OCI-LY1 (cell line): ENCODE measurements at regions not wholly inside any gene's neighbourhood (a gene's known extent, or its start where the extent isn't known, plus 50 kb on each side); places are given as distances from the start of the nearest gene placed in this dataset.
"Not testable (repeated sequence)": the region's sequence is repeated elsewhere in the genome, so short reads cannot be mapped to it uniquely, and the experiment has no call there.

ENCODE experiments used
- H2AFZ ChIP-seq: fragments of 200-600 bp; sonication (generic), shearing (Covaris generic); 2 replicates; pipeline ENCODE4 v1.6.0; 2014; ENCODE audit warnings: antibody characterized with exemption, mild to moderate bottlenecking, low read length
- H3F3A ChIP-seq: fragments of 200-600 bp; sonication (generic), shearing (Covaris generic); 2 replicates; pipeline ENCODE4 v1.6.0; 2014; ENCODE audit warnings: mild to moderate bottlenecking, antibody characterized with exemption, low read length, moderate library complexity; ENCODE audit not compliant: insufficient read depth
- H3K27ac ChIP-seq: fragments of 200-600 bp; sonication (generic); 2 replicates; pipeline ENCODE4 v1.5.1; 2014; ENCODE audit warnings: low read length, mixed run types, mild to moderate bottlenecking, low read depth; ENCODE audit not compliant: poor library complexity, severe bottlenecking
- H3K27me3 ChIP-seq: fragments of 200-600 bp; sonication (generic); 2 replicates; pipeline ENCODE4 v1.6.0; 2014; ENCODE audit warnings: antibody characterized with exemption, mild to moderate bottlenecking, low read length, moderate library complexity; ENCODE audit not compliant: insufficient read depth
- H3K36me3 ChIP-seq: fragments of 200-600 bp; sonication (generic); 2 replicates; pipeline ENCODE4 v1.6.1; 2014; ENCODE audit warnings: mild to moderate bottlenecking, antibody characterized with exemption, low read length, moderate library complexity, mixed read lengths; ENCODE audit not compliant: insufficient read depth
- H3K4me1 ChIP-seq: fragments of 200-600 bp; sonication (generic); 2 replicates; pipeline ENCODE4 v1.5.1; 2014; ENCODE audit warnings: mild to moderate bottlenecking, low read length, moderate library complexity; ENCODE audit not compliant: insufficient read depth, severe bottlenecking
- H3K4me2 ChIP-seq: fragments of 200-600 bp; sonication (generic), shearing (Covaris generic); 2 replicates; pipeline ENCODE4 v1.6.1; 2014; ENCODE audit warnings: low read length
- H3K4me3 ChIP-seq: fragments of 200-600 bp; sonication (generic); 2 replicates; pipeline ENCODE4 v1.5.1; 2014; ENCODE audit warnings: low read length, low read depth, mild to moderate bottlenecking, mixed read lengths; ENCODE audit not compliant: poor library complexity, severe bottlenecking
- H3K79me2 ChIP-seq: fragments of 200-600 bp; shearing (Covaris generic); 2 replicates; pipeline ENCODE4 v1.6.1; 2016; ENCODE audit warnings: mixed run types, low read length, mixed read lengths; ENCODE audit not compliant: insufficient read depth
- H3K9ac ChIP-seq: fragments of 200-600 bp; sonication (generic), shearing (Covaris generic); 2 replicates; pipeline ENCODE4 v1.6.1; 2014; ENCODE audit warnings: mild to moderate bottlenecking, low read length, mixed read lengths
- H3K9me2 ChIP-seq: fragments of 200-600 bp; sonication (generic), shearing (Covaris generic); 2 replicates; pipeline ENCODE4 v1.6.1; 2014; ENCODE audit warnings: low read depth, mild to moderate bottlenecking, low read length, mixed read lengths
- H3K9me3 ChIP-seq: fragments of 200-600 bp; shearing (Covaris generic); 2 replicates; pipeline ENCODE4 v1.6.1; 2014; ENCODE audit warnings: low read length, mixed read lengths
- H4K20me1 ChIP-seq: fragments of 200-600 bp; sonication (generic), shearing (Covaris generic); 2 replicates; pipeline ENCODE4 v1.6.0; 2016; ENCODE audit warnings: mild to moderate bottlenecking, low read length; ENCODE audit not compliant: insufficient read depth
- EZH2 ChIP-seq: fragments of 200-600 bp; sonication (generic), shearing (Covaris generic); IDR thresholded peaks from 2 replicates; pipeline ENCODE4 v1.8.0; 2017; ENCODE audit warnings: borderline replicate concordance, mixed run types, mild to moderate bottlenecking, antibody characterized with exemption, low read length, moderate library complexity, mixed read lengths
- TF ChIP-seq, protein P1 (sequence below): fragments of 200-600 bp; sonication (generic), shearing (Covaris generic); IDR thresholded peaks from 2 replicates; pipeline ENCODE4 v1.5.1; 2017; ENCODE audit warnings: mild to moderate bottlenecking, antibody characterized with exemption, low read length, moderate library complexity, mixed read lengths

DNA sequence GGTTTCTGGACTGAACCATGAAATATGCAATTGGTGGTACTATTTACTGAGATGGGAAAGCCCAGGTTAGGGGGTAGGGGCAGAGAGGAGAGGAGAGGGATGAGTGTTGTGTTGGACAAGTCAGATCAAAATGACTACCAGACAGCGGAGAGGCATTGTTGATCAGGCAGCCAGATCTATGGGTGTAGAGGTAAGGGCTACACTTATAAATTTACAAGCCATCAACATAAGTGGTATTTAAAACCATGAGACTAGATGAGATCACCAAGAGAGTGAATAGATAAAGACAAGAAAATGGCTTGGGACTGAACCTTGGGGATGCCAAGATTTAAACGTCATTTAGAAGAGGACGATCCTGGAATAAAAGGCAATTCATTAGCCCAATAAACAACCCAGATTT, 123.4 kb downstream of the NXPE2 start:
- no peak overlapping the region for H3K27ac ChIP-seq
- no peaks in the 10 kb centered on the region for H3K27me3 ChIP-seq
- H3K4me2 ChIP-seq: no peak overlapping the region
- H3K79me2 ChIP-seq: no peaks in the 10 kb centered on the region
- TF ChIP-seq, protein P1, sequence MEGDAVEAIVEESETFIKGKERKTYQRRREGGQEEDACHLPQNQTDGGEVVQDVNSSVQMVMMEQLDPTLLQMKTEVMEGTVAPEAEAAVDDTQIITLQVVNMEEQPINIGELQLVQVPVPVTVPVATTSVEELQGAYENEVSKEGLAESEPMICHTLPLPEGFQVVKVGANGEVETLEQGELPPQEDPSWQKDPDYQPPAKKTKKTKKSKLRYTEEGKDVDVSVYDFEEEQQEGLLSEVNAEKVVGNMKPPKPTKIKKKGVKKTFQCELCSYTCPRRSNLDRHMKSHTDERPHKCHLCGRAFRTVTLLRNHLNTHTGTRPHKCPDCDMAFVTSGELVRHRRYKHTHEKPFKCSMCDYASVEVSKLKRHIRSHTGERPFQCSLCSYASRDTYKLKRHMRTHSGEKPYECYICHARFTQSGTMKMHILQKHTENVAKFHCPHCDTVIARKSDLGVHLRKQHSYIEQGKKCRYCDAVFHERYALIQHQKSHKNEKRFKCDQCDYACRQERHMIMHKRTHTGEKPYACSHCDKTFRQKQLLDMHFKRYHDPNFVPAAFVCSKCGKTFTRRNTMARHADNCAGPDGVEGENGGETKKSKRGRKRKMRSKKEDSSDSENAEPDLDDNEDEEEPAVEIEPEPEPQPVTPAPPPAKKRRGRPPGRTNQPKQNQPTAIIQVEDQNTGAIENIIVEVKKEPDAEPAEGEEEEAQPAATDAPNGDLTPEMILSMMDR: no peak
- no peak for TF ChIP-seq EZH2
- no peak overlapping the region for H3K9ac ChIP-seq
- H2AFZ ChIP-seq: no peak overlapping the region
- H3K9me2 ChIP-seq: no peaks in the 10 kb centered on the region
- H3K36me3 ChIP-seq: no peaks in the 10 kb centered on the region
- no peaks in the 10 kb centered on the region for H3K4me1 ChIP-seq
- H4K20me1 ChIP-seq: no peaks in the 10 kb centered on the region
- no peak overlapping the region for H3K4me3 ChIP-seq
- H3F3A ChIP-seq: no peaks in the 10 kb centered on the region
- no peaks in the 10 kb centered on the region for H3K9me3 ChIP-seq

DNA sequence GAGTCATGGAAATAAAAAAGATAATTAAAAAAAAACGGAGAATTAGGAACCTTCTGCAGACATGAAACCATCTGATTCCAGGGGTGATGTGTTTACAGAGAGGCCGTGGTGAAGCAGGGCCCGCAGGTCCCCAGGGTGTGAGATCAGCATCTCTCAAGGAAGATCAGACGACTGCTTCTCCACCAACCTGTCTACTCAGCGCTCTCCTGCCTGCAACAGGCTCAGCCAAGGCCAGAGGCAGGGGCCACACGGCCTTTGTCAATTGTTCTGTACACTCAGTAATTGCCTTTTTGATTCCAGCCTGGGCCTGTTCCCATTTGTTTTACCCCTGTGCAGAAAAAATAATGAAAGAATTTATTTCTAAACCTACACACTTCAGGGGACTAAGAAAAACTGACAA, 124.6 kb downstream of the NXPE2 start:
- no peaks in the 10 kb centered on the region for H3K9me2 ChIP-seq
- H3K27ac ChIP-seq: no peak overlapping the region
- H3K4me2 ChIP-seq: no peak overlapping the region
- no peaks in the 10 kb centered on the region for H3K79me2 ChIP-seq
- H3K9me3 ChIP-seq: no peaks in the 10 kb centered on the region
- no peaks in the 10 kb centered on the region for H3F3A ChIP-seq
- no peaks in the 10 kb centered on the region for H3K4me1 ChIP-seq
- H3K4me3 ChIP-seq: no peak overlapping the region
- H4K20me1 ChIP-seq: no peaks in the 10 kb centered on the region
- TF ChIP-seq, protein P1: no peak
- TF ChIP-seq EZH2: no peak
- H2AFZ ChIP-seq: no peak overlapping the region
- H3K27me3 ChIP-seq: no peaks in the 10 kb centered on the region
- H3K9ac ChIP-seq: no peak overlapping the region
- H3K36me3 ChIP-seq: no peaks in the 10 kb centered on the region

- not testable (repeated sequence) for H3K36me3 ChIP-seq, H4K20me1 ChIP-seq, H3K9me3 ChIP-seq, H3K9me2 ChIP-seq, H3F3A ChIP-seq, H3K4me1 ChIP-seq, H3K4me2 ChIP-seq, H3K4me3 ChIP-seq, H2AFZ ChIP-seq, H3K27me3 ChIP-seq, H3K79me2 ChIP-seq, H3K9ac ChIP-seq, H3K27ac ChIP-seq
Observed at GRCh38 chr11:114805431-114805830, 127.1 kb downstream of the NXPE2 start.

DNA sequence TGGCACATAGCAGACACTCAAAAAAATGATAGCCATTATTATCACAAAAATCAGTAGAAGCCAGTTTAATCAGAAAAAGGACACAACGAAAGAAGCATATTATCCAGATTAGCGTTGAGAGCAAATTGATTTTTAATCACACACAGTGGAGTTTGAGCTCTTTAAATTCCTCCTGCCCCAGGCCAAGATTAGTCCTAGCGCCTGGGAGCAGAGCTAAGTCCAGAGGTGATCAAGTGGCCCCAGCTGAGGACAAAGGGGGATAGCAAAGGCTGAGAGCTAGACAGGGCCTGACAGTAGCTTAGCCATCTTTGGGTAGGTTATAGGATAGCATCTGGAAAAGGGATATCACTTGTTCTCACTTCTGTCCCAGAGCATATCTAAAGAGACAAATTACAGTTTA, 133.6 kb downstream of the NXPE2 start:
- no peaks in the 10 kb centered on the region for H3K36me3 ChIP-seq
- no peaks in the 10 kb centered on the region for H3F3A ChIP-seq
- H4K20me1 ChIP-seq: no peaks in the 10 kb centered on the region
- H3K4me1 ChIP-seq: no peaks in the 10 kb centered on the region
- H3K9ac ChIP-seq: no peak overlapping the region
- H3K9me2 ChIP-seq: no peaks in the 10 kb centered on the region
- no peak overlapping the region for H3K4me2 ChIP-seq
- H3K27me3 ChIP-seq: no peaks in the 10 kb centered on the region
- TF ChIP-seq, protein P1: no peak
- no peak for TF ChIP-seq EZH2
- H3K79me2 ChIP-seq: no peaks in the 10 kb centered on the region
- H3K4me3 ChIP-seq: no peak overlapping the region
- no peaks in the 10 kb centered on the region for H3K9me3 ChIP-seq
- no peak overlapping the region for H2AFZ ChIP-seq
- no peak overlapping the region for H3K27ac ChIP-seq
